ENCODE measurements at regions not wholly inside any gene's neighbourhood (a gene's known extent, or its start where the extent isn't known, plus 50 kb on each side); places are given as distances from the start of the nearest gene placed in this dataset.

DNA sequence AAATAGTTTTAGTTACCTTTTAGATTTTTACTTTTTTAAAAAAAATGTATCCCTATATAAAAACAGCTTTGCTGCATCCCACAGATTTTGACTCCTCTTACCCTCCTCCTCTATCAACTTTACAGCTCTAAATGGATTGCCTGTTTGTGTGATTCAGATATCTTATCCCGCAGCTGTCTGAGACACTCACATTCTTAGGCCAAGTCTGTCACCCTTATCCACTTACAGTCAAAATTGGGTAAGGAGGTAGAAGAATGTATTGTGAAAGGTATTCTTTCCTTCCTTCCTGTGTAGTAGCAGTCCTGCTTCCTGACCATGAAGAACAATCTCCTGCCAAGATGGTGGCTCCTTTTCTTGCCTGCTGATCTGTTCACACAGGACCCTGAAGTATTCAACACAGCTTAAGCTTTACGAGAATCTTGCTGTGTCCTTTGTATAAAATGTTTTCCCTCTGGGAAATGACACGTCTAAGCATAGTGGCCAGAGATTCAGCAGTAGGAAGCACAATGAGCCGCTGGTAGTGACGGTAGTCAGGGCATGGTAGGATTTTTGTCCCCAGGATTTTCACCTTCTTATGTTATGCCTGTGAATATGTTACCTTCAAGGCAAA is 67.7 kb upstream of the ST8SIA4 start:
- DNase-seq = no peak

DNA sequence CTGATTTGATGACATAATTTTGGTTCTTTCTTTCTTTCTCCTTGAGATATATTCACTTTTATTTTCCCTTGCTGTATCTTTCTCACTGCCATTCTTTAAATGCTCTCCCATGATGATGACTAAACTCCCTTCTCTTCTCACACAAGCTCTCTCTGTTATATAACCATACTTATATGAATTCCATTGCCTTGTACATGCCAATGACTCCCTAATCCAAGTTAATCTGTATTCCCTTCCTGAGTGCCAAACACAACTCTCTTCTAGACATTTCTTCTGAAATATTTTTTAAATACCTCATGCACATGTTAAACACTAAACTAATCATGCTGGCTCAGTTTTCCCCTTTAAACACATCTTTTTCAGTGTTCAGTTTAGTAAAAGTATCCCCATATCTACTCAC is 62.2 kb upstream of the ST8SIA4 start:
- no peak for DNase-seq
